Panc1 (cell line): ENCODE measurements at regions not wholly inside any gene's neighbourhood (a gene's known extent, or its start where the extent isn't known, plus 50 kb on each side); places are given as distances from the start of the nearest gene placed in this dataset.

Experiments
- ATAC-seq: fragments of 200-7000 bp; cut with Tn5 transposase; 2 replicates; pipeline ENCODE4 v1.9.1; 2020; ENCODE audit warnings: mild to moderate bottlenecking, moderate library complexity
- BruUV-seq: library from RNA; stranded (reverse); fragments of 400-500 nt; replicated peaks from 2 replicates; lab custom pipeline; 2021; lab: Mats Ljungman, UMichigan
- CTCF ChIA-PET: fragments of 300-600 bp; sonication (Branson Sonifier 250); formaldehyde crosslinking; loops from one replicate; lab custom pipeline; 2022; ENCODE audit warnings: antibody characterized with exemption; lab: Charles Lee
- POLR2A ChIA-PET: fragments of 300-600 bp; sonication (Branson Sonifier 250); formaldehyde crosslinking; loops from one replicate; lab custom pipeline; 2022; ENCODE audit warnings: antibody characterized with exemption; lab: Charles Lee
- DNase-seq: peaks from one replicate; pipeline ENCODE4 v3.0.0-alpha.2; 2010; ENCODE audit warnings: low read depth, low spot score
- H3K27ac ChIP-seq: 2 replicates; pipeline ENCODE4 v1.5.1; 2011; ENCODE audit warnings: mild to moderate bottlenecking, low read length, inconsistent platforms
- H3K27me3 ChIP-seq: fragments of 200-500 bp; sonication (Bioruptor generic); 2 replicates; pipeline ENCODE4 v1.6.0; 2014; ENCODE audit warnings: low read length, inconsistent platforms; ENCODE audit not compliant: control insufficient read depth, insufficient read depth
- H3K36me3 ChIP-seq: fragments of 200-500 bp; sonication (Bioruptor generic); 2 replicates; pipeline ENCODE4 v1.5.1; 2014; ENCODE audit warnings: inconsistent platforms, mild to moderate bottlenecking, low read length, moderate library complexity; ENCODE audit not compliant: control insufficient read depth, insufficient read depth
- H3K4me1 ChIP-seq: 2 replicates; pipeline ENCODE4 v1.5.1; 2011; ENCODE audit warnings: inconsistent platforms, mild to moderate bottlenecking, low read length, moderate library complexity; ENCODE audit not compliant: control insufficient read depth, insufficient read depth
- H3K4me3 ChIP-seq, 2 experiments: 2 replicates each; pipeline ENCODE4 v1.5.1; 2011 to 2012; ENCODE audit warnings: low read depth in 2 of 2, low read length in 2 of 2, mild to moderate bottlenecking in 2 of 2, inconsistent platforms in 1 of 2, moderate library complexity in 1 of 2
- H3K9me3 ChIP-seq: fragments of 200-500 bp; sonication (Bioruptor generic); 2 replicates; pipeline ENCODE4 v1.5.1; 2014; ENCODE audit warnings: low read depth, mild to moderate bottlenecking, inconsistent platforms, low read length, moderate library complexity; ENCODE audit not compliant: control insufficient read depth, insufficient read depth
- POLR2AphosphoS5 ChIP-seq: IDR thresholded peaks from 2 replicates; pipeline ENCODE4 v1.6.1; 2012; ENCODE audit warnings: mild to moderate bottlenecking, low read depth, low read length, moderate library complexity
- SIN3A ChIP-seq: IDR thresholded peaks from 2 replicates; pipeline ENCODE4 v1.6.1; 2012; ENCODE audit warnings: low read depth, mild to moderate bottlenecking, low read length, moderate library complexity, borderline replicate concordance; ENCODE audit not compliant: insufficient read depth
- TCF7L2 ChIP-seq: IDR thresholded peaks from 2 replicates; pipeline ENCODE4 v1.6.1; 2011; ENCODE audit warnings: mild to moderate bottlenecking, low read depth, low read length, inconsistent platforms
- in situ Hi-C: cut with HindIII; loops from 2 replicates; pipeline ENCODE4 v1.10.0; 2016; ENCODE audit warnings: low sequenced_read_pairs, low pct_unique_long_range_greater_than_20kb
- intact Hi-C: fragments of 100-400 bp; cut with micrococcal nuclease; formaldehyde crosslinking; loops from one replicate; pipeline ENCODE4 v1.10.0; 2022; ENCODE audit not compliant: unreplicated experiment
- TF ChIP-seq, protein P1 (sequence below): fragments of 450-650 bp; IDR thresholded peaks from 2 replicates; pipeline ENCODE4 v1.5.1; 2017; ENCODE audit warnings: mild to moderate bottlenecking
- TF ChIP-seq, protein P2 (sequence below), 2 experiments: IDR thresholded peaks; 2 replicates each; pipeline ENCODE4 v1.6.1; 2011 to 2012; ENCODE audit warnings: low read depth in 2 of 2, control low read depth in 1 of 2, low read length in 1 of 2, mild to moderate bottlenecking in 1 of 2, moderate library complexity in 1 of 2; ENCODE audit not compliant: insufficient read depth in 1 of 2

DNA sequence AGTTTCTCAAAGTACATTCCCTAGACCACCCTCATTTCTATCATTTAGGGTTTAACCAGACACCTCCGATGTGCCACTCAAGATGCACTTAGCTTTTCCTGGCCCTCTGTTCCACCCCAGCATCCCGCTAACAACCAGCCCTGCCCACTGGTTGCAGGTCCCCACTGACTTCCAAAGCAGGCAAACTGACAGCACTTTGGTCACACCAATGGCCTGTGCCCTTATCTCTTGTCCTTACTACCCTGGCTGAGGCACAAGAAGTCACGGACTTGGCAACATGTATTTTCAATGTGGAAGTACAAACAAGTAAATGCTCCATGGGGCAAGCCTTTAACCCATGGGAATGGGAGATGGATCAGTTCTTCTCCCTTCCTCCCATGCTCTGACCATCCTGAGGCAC, 357.1 kb downstream of the OMA1 start:
- H3K27ac ChIP-seq = no peak overlapping the region
- intact Hi-C loops = no loop called here
- ATAC-seq = no peak
- H3K9me3 ChIP-seq = no peaks in the 10 kb centered on the region
- H3K4me1 ChIP-seq = no peaks in the 10 kb centered on the region
- H3K4me3 ChIP-seq = no peak overlapping the region
- DNase-seq = no peak
- TF ChIP-seq, protein P1, sequence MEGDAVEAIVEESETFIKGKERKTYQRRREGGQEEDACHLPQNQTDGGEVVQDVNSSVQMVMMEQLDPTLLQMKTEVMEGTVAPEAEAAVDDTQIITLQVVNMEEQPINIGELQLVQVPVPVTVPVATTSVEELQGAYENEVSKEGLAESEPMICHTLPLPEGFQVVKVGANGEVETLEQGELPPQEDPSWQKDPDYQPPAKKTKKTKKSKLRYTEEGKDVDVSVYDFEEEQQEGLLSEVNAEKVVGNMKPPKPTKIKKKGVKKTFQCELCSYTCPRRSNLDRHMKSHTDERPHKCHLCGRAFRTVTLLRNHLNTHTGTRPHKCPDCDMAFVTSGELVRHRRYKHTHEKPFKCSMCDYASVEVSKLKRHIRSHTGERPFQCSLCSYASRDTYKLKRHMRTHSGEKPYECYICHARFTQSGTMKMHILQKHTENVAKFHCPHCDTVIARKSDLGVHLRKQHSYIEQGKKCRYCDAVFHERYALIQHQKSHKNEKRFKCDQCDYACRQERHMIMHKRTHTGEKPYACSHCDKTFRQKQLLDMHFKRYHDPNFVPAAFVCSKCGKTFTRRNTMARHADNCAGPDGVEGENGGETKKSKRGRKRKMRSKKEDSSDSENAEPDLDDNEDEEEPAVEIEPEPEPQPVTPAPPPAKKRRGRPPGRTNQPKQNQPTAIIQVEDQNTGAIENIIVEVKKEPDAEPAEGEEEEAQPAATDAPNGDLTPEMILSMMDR = no peak
- TF ChIP-seq POLR2AphosphoS5 (no peak), TCF7L2 (no peak)
- TF ChIP-seq, protein P2, sequence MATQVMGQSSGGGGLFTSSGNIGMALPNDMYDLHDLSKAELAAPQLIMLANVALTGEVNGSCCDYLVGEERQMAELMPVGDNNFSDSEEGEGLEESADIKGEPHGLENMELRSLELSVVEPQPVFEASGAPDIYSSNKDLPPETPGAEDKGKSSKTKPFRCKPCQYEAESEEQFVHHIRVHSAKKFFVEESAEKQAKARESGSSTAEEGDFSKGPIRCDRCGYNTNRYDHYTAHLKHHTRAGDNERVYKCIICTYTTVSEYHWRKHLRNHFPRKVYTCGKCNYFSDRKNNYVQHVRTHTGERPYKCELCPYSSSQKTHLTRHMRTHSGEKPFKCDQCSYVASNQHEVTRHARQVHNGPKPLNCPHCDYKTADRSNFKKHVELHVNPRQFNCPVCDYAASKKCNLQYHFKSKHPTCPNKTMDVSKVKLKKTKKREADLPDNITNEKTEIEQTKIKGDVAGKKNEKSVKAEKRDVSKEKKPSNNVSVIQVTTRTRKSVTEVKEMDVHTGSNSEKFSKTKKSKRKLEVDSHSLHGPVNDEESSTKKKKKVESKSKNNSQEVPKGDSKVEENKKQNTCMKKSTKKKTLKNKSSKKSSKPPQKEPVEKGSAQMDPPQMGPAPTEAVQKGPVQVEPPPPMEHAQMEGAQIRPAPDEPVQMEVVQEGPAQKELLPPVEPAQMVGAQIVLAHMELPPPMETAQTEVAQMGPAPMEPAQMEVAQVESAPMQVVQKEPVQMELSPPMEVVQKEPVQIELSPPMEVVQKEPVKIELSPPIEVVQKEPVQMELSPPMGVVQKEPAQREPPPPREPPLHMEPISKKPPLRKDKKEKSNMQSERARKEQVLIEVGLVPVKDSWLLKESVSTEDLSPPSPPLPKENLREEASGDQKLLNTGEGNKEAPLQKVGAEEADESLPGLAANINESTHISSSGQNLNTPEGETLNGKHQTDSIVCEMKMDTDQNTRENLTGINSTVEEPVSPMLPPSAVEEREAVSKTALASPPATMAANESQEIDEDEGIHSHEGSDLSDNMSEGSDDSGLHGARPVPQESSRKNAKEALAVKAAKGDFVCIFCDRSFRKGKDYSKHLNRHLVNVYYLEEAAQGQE (IDR thresholded peaks at IDR 0.05; ENCODE audit: insufficient read depth in 1 of 2, low read depth in 2 of 2, low read length in 1 of 2) = no peak
- no peaks in the 10 kb centered on the region; the same call in 1 of the 2 replicates for H3K27me3 ChIP-seq
- H3K36me3 ChIP-seq = no peaks in the 10 kb centered on the region
- in situ Hi-C loops = no loop called here
- ChIA-PET POLR2A (no interaction called here), CTCF (no interaction called here)
- no TSS peak for BruUV-seq

DNA sequence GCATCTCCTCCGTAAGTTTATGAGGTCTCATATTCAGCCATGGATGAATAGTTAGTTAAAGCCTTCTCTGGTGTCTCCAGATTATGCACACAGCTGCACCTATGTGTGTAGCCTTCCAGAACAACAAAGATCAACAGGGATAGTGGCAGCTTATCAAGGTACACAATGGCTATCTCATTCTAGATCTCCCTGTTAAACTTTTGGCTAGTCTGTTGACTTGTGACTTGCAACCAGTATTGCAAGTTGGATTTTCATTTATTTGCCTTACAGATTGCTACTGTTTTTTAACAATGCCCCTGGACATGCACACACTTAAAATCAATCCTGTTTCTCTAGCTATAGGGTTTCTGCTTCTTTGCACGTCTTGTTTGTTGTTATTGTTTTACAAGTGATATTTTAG, 363.2 kb downstream of the OMA1 start:
- no TSS peak for BruUV-seq
- H3K9me3 ChIP-seq = no peaks in the 10 kb centered on the region
- ATAC-seq = no peak
- in situ Hi-C loops (no loop called here), intact Hi-C loops (no loop called here)
- TF ChIP-seq TCF7L2 = 0 out of 2 replicates have a peak, but pooled peaks have one; percentile 24
- TF ChIP-seq, protein P1 = no peak
- ChIA-PET CTCF (no interaction called here), POLR2A (no interaction called here)
- no peaks in the 10 kb centered on the region for H3K4me1 ChIP-seq
- no peak overlapping the region for H3K4me3 ChIP-seq
- no peak for DNase-seq
- H3K36me3 ChIP-seq = no peaks in the 10 kb centered on the region
- H3K27me3 ChIP-seq = no peaks in the 10 kb centered on the region
- H3K27ac ChIP-seq = no peak overlapping the region

DNA sequence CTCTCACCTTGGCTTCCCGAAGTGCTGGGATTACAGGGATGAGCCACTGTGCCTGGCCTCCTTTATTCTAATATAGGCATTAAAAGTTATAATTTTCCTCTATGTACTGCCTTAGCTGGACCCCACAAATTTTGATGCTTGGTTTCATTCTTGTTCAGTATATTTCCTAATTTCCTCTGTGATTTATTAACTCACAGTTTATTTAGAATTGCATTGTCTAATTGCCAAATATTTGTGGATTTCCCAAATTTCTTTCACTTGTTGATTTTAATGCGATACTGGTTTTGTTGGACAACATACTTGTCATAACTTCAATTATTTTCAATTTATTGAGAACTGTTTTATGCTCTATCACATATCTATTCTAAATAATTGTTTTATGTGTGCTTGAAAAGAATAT, 366.0 kb downstream of the OMA1 start:
- ChIA-PET POLR2A (no interaction called here), CTCF (no interaction called here)
- in situ Hi-C loops = no loop called here
- Histone ChIP-seq H3K27ac (no peak overlapping the region), H3K9me3 (no peaks in the 10 kb centered on the region), H3K4me3 (no peak overlapping the region), H3K27me3 (peaks cover 3% of the 10 kb centered on the region; the same call in 1 of the 2 replicates), H3K4me1 (no peaks in the 10 kb centered on the region), H3K36me3 (no peaks in the 10 kb centered on the region)
- DNase-seq (no peak), ATAC-seq (no peak)
- TF ChIP-seq TCF7L2 (no peak), POLR2AphosphoS5 (no peak), SIN3A (no peak)
- TF ChIP-seq, protein P1 = no peak
- TF ChIP-seq, protein P2 (IDR thresholded peaks at IDR 0.05; ENCODE audit: insufficient read depth in 1 of 2, low read depth in 2 of 2, low read length in 1 of 2) = no peak
- no TSS peak for BruUV-seq
- intact Hi-C loops = no loop called here
